ENCODE measurements at regions not wholly inside any gene's neighbourhood (a gene's known extent, or its start where the extent isn't known, plus 50 kb on each side); places are given as distances from the start of the nearest gene placed in this dataset.

DNA sequence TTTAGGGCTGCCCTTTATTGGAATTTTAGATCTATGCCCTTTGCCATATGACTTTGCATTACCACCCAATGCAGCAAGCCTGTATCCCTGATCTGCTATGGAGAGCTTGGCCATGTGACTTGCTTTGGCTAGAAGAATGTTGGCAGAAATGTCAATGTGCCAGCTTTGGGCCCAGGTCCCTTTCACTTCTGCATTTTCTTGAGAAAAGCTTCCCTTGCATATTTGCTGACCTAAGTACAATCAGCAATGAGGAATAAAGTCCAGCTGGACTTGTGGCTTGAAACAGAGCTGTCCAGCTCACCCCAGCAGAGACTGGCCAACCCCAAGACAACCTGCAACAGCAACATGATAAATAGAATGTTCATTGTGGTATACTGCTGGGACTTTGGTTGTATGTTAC lies 135.9 kb downstream of the PAH start:
- H3K4me3 Mint-ChIP-seq = no peak overlapping the region
- H3K9me3 Mint-ChIP-seq = no peaks in the 10 kb centered on the region
- no peaks in the 10 kb centered on the region for H3K27me3 Mint-ChIP-seq
- H3K27ac Mint-ChIP-seq = no peak overlapping the region
- no peaks in the 10 kb centered on the region for H3K4me1 Mint-ChIP-seq
- DNase-seq = no peak
- H3K36me3 Mint-ChIP-seq = no peaks in the 10 kb centered on the region

DNA sequence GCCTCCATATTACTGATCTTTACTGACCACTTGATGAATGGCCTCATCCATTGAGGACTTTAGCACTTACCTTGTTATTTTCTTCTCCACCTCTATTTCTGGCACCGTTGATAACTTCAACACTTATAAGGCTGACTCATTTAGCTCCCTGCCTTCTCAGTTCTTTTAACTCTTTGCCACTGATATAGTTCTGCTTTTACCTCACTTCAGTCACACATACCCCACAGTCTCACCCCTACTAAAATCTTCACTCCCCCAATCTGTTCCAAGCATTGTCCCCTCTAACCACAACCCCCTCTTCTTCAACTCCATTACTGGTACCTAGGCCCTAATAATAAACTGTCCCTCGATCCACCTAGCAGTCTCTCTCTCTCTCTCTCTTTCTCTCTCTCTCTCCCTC lies 141.0 kb downstream of the PAH start:
- H3K4me1 Mint-ChIP-seq = no peaks in the 10 kb centered on the region

DNA sequence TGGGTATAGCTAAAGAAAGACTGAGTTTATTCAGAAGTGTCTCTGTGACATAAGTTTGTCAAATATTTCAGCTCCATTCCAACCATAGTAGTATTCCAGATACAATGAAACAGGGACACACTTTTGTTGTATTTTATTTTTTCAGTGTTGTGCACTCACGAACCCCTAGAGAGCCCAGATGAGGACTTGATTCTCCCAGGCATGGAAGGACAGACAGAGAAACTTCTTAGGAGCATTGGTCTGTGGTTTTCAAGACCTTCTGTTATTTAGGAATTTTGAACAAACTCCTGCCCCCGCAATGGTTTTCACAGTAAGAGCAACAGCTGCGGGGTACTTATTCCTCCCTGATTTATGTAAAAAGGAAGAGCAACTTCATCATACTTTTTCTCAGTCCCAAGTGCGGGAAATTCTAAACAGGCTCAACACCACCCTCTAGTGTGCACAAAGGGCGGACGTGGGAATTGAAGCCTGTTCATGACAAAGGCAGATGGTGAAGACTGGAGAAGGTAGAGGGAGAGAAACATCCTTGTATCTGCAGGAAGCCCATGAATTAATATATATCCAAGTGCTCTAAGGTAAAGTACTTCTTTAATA lies 147.6 kb downstream of the PAH start:
- DNase-seq = peak; percentile 24
- Mint-ChIP-seq H3K36me3 (no peaks in the 10 kb centered on the region), H3K4me3 (no peak overlapping the region), H3K27ac (no peak overlapping the region), H3K4me1 (peaks cover 2% of the 10 kb centered on the region), H3K9me3 (no peaks in the 10 kb centered on the region), H3K27me3 (peaks cover 23% of the 10 kb centered on the region)

More for the DNA sequence above, 141.0 kb downstream of the PAH start:
- DNase-seq = no peak
- H3K27me3 Mint-ChIP-seq = peaks cover 9% of the 10 kb centered on the region
- no peaks in the 10 kb centered on the region for H3K9me3 Mint-ChIP-seq
- H3K27ac Mint-ChIP-seq = no peak overlapping the region
- H3K36me3 Mint-ChIP-seq = no peaks in the 10 kb centered on the region
- H3K4me3 Mint-ChIP-seq = no peak overlapping the region

DNA sequence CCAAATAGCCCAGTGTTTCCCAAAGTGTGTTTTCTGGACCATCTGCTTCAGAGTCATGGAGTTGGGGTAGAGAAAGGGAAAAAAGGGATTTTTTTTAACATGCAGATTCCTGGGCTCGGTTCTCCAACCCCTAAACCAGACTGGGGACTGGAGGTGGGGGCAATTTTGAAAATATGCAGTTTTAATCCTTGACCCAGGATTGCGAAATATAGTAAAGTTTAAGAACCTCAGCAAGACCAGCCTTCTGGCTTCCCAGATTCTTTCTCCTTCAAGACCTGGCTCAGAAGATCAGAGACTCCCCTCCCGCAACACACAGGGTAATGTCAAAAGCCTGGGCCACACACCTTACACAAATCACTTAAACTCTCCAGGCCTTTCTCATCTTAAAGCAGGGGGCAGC lies 150.1 kb downstream of the PAH start:
- no peak overlapping the region for H3K27ac Mint-ChIP-seq
- peaks cover 2% of the 10 kb centered on the region for H3K4me1 Mint-ChIP-seq
- peaks cover 18% of the 10 kb centered on the region for H3K27me3 Mint-ChIP-seq

DNA sequence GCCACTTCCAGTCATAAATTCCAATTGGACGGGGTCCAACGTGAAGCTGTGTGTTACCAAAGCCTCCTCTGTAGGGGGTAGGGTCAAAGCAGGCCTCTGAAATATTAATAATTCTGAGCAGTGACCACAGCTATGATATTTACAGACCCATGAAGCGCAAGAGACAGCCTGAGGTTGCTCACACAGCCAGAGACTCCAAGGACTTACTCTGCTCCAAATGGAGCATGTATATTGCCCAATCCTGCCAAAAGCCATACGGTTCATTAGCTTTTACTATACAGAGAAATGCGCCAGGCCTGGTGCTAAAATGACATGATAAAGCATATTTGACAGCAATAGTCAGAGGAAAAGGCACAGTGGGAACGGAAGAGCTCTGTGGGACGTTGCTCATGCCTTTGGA lies 151.3 kb downstream of the PAH start:
- Mint-ChIP-seq H3K27ac (no peak overlapping the region), H3K27me3 (peaks cover 13% of the 10 kb centered on the region), H3K36me3 (no peaks in the 10 kb centered on the region), H3K4me3 (no peak overlapping the region), H3K4me1 (peaks cover 2% of the 10 kb centered on the region), H3K9me3 (no peaks in the 10 kb centered on the region)
- no peak for DNase-seq

More for the DNA sequence above, 150.1 kb downstream of the PAH start:
- H3K9me3 Mint-ChIP-seq = no peaks in the 10 kb centered on the region
- no peaks in the 10 kb centered on the region for H3K36me3 Mint-ChIP-seq
- no peak overlapping the region for H3K4me3 Mint-ChIP-seq
- no peak for DNase-seq

DNA sequence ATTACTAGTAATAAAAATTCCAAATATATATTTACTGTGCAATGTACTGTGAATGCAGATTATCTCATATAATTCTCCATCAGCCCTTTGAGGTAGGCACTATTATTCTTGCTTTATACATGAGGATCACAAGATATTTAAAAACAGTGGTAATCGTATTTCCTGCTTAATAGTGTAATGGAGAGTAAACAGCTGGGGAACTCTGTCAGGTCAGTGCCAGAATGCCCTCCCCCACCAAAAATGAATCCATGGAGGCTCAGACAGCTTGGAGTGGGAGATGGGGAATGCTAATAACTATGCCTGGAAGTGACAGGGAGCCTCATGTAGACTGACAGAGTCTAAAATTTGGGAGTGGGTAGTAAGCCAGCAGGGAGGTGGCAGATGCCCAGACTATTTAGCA lies 153.6 kb downstream of the PAH start:
- Mint-ChIP-seq H3K4me3 (no peak overlapping the region), H3K4me1 (no peaks in the 10 kb centered on the region), H3K27ac (no peak overlapping the region), H3K36me3 (no peaks in the 10 kb centered on the region), H3K27me3 (peaks cover 2% of the 10 kb centered on the region), H3K9me3 (no peaks in the 10 kb centered on the region)
- DNase-seq = no peak

DNA sequence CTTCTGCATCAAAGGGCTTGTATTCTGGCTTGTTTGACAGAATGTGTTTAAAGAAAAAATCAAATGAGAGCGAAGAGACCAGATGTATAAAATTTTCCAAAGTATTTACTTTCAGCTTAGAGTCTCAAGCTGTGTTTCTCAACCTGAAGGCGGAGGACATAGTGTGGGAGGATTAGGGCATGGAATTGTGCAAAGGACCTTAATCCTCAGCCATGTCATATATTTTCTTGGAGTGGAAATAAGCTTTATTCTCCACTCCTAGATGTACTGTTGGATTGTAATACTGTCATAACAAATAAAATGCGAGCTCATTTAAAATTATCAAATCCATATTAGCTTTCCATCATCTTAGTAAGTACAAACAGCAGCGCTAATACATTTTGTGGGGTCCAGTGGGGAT lies 154.0 kb downstream of the PAH start:
- no peaks in the 10 kb centered on the region for H3K9me3 Mint-ChIP-seq
- no peaks in the 10 kb centered on the region for H3K36me3 Mint-ChIP-seq
- H3K27ac Mint-ChIP-seq = no peak overlapping the region
- H3K4me3 Mint-ChIP-seq = no peak overlapping the region
- H3K27me3 Mint-ChIP-seq = no peaks in the 10 kb centered on the region
- no peak for DNase-seq
- no peaks in the 10 kb centered on the region for H3K4me1 Mint-ChIP-seq

DNA sequence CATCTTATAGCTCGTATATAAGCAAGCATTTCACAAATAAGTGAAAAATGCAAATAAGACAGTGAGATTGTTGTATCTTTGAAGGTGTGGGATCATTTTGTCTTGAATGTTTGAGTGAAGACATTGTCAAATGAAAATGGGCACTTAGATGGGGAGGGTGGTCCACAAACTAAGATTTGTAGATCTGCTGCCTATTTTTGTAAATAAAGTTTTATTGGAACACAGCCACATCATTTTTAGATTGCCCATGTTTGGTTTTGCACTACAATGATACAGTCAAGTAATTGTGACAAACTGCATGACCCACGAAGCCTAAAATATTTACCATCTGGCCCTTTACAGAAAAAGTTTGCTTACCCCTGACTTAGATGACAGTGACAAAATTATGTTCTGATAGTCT lies 156.7 kb downstream of the PAH start:
- Mint-ChIP-seq H3K4me1 (no peaks in the 10 kb centered on the region), H3K27me3 (peaks cover 4% of the 10 kb centered on the region), H3K36me3 (no peaks in the 10 kb centered on the region), H3K9me3 (no peaks in the 10 kb centered on the region), H3K4me3 (no peak overlapping the region), H3K27ac (no peak overlapping the region)
- DNase-seq = no peak

DNA sequence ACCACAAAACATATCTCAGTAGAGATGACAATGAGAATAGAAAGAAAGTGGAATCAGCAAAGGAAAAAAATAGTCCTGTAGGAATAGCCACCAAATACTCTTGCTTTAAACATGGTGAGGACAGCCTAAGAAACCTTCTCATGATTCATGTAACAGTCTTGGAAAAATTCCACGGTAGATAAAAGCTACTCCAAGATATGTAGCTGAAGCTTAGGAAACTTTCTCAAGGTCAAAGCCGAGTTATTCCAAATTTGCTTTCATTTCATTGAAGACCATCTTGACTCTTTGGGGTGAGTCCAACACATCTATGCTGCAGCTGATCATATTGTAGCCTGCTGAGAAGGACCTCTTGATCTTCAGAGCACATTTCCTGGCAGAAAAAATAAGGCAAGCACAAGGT lies 157.6 kb downstream of the PAH start:
- H3K27me3 Mint-ChIP-seq = peaks cover 4% of the 10 kb centered on the region
- no peaks in the 10 kb centered on the region for H3K36me3 Mint-ChIP-seq
- H3K4me1 Mint-ChIP-seq = no peaks in the 10 kb centered on the region
- H3K27ac Mint-ChIP-seq = no peak overlapping the region
- DNase-seq = no peak
- H3K9me3 Mint-ChIP-seq = no peaks in the 10 kb centered on the region
- no peak overlapping the region for H3K4me3 Mint-ChIP-seq

DNA sequence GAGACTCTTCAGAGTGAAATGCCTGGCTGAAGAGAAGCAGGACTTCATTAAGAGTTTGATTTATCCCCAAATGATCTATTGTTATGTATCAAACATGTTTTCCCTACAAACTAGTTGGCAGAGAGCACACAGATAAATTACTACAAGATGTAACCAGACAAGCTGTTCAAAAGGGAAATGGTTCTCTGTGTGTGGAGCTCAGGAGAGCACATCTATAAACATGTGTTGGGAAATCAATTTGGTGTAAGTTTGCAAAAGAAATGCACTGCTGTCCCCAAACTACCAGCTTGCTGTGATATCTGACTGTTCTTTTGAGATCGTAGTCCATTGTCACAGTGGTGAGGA lies 159.2 kb downstream of the PAH start:
- DNase-seq = no peak

DNA sequence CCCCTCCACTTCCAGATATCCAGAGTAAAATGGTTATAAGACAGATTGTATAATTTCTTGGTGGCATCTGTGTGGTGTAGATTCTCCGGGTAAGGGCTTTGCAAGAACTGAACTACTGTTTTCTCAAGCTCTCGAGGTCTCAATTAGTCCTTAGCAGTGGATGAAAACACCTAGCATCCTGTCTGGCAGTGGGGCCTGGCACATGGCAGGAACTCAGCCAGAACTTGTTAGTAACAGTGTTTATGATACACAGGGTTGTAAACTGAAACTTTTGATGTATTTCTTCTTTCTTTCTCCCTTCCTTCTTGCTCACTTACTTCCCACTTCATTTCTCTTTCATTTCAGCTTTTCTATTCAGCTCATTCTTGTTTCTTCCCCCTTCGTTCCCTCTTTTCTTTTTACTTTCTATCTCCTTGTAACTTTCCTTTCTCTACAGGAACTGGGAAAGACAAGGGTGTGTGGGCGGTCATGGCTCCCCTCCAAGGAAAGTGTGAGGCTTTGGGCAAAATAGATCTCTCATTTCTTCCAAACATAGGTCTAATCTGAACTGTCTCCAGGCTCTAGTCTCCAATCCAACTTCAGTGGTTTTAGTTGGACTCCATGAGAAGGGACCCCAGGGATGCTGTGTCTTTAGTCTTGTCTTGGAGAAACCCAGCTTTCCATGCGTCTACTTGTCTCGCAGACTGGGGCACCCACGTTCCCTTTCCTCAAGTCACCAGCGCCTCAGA lies 159.7 kb downstream of the PAH start:
- Mint-ChIP-seq H3K4me3 (no peak overlapping the region), H3K36me3 (no peaks in the 10 kb centered on the region), H3K27me3 (peaks cover 6% of the 10 kb centered on the region), H3K4me1 (no peaks in the 10 kb centered on the region), H3K27ac (no peak overlapping the region), H3K9me3 (no peaks in the 10 kb centered on the region)
- no peak for DNase-seq

More for the DNA sequence above, 159.2 kb downstream of the PAH start:
- Mint-ChIP-seq H3K27ac (no peak overlapping the region), H3K4me3 (no peak overlapping the region), H3K9me3 (no peaks in the 10 kb centered on the region), H3K4me1 (no peaks in the 10 kb centered on the region), H3K36me3 (no peaks in the 10 kb centered on the region), H3K27me3 (peaks cover 4% of the 10 kb centered on the region)

DNA sequence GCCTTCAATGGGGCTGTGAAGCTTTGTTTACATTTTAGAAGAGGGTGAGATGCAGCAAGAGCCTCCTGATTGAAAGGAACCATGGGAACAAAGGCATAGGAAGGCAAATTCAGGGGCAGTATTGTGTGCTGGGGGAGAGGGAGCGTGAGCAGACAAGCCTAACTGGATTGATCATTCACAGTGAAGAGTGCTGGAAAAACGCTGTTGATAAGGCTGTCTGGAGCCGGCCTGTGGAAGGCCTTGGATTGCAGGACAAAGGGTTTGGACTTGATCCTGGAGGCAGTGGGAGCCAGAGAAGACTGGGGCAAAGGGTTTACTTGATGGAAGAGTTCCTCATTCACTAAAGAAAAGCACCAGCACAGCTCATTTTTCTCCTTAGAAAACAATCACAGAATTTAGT lies 160.5 kb downstream of the PAH start:
- no peak for DNase-seq
- H3K9me3 Mint-ChIP-seq = no peaks in the 10 kb centered on the region
- H3K27ac Mint-ChIP-seq = no peak overlapping the region
- H3K4me3 Mint-ChIP-seq = no peak overlapping the region
- no peaks in the 10 kb centered on the region for H3K36me3 Mint-ChIP-seq
- H3K27me3 Mint-ChIP-seq = peaks cover 8% of the 10 kb centered on the region
- H3K4me1 Mint-ChIP-seq = no peaks in the 10 kb centered on the region

DNA sequence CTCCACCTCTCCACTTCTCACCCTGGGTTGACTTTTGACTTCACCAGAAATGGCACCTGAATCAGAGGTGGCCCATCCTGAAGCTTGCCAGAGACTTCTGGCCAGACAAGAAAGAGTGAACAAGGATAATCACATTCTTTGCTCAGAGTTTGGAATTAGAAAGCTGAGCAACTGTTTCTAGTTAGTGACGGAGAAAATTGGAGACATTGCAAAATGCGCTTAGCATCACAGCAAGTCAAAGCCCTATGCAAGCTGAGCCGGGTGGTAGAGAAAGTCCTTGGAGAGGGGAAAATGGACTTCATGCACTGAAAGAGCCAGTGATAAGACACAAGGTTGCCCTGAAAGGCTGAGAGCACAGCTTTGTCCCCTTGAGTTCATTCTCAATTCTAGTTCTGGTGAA lies 161.8 kb downstream of the PAH start:
- Mint-ChIP-seq H3K4me3 (no peak overlapping the region), H3K27ac (no peak overlapping the region), H3K36me3 (no peaks in the 10 kb centered on the region), H3K9me3 (no peaks in the 10 kb centered on the region), H3K4me1 (no peaks in the 10 kb centered on the region), H3K27me3 (peaks cover 8% of the 10 kb centered on the region)
- DNase-seq = no peak

DNA sequence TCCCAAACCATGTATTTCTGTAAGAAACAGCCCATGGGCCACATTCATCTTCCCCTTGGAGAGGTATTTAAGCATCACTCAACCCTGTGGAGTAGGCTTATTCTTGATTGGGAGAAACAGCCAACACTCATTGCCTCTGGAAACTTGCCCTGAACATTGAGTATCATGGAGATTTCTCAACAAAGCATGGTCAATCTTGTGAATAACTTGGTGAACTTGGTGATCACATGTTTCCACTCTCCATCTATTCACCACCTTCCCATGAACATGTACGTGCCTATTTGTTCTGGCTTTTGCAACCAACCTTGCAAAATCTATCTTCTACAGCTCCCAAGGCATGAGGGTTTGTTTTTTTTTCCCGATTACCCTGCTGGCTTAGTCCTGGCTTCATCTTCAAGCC lies 163.2 kb downstream of the PAH start:
- Mint-ChIP-seq H3K4me3 (no peak overlapping the region), H3K9me3 (no peaks in the 10 kb centered on the region), H3K36me3 (no peaks in the 10 kb centered on the region), H3K27ac (no peak overlapping the region), H3K27me3 (peaks cover 8% of the 10 kb centered on the region), H3K4me1 (no peaks in the 10 kb centered on the region)
- no peak for DNase-seq

DNA sequence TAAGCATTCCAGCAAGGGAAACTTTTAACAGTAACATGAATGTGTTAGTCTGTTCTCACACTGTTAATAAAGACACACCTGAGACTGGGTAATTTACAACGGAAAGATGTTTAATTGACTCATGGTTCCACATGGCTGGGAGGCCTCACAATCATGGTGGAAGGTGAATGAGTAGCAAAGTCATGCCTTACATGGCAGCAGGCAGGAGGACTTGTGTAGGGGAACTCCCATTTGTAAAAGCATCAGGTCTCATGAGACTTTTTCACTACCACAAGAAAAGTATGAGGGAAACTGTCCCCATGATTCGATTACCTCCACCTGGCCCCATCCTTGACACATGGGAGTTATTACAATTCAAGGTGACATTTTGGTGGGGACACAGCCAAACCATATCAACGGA lies 168.3 kb downstream of the PAH start:
- Mint-ChIP-seq H3K4me1 (no peaks in the 10 kb centered on the region), H3K36me3 (no peaks in the 10 kb centered on the region), H3K4me3 (no peak overlapping the region), H3K27me3 (peaks cover 4% of the 10 kb centered on the region), H3K27ac (no peak overlapping the region), H3K9me3 (no peaks in the 10 kb centered on the region)
- no peak for DNase-seq

DNA sequence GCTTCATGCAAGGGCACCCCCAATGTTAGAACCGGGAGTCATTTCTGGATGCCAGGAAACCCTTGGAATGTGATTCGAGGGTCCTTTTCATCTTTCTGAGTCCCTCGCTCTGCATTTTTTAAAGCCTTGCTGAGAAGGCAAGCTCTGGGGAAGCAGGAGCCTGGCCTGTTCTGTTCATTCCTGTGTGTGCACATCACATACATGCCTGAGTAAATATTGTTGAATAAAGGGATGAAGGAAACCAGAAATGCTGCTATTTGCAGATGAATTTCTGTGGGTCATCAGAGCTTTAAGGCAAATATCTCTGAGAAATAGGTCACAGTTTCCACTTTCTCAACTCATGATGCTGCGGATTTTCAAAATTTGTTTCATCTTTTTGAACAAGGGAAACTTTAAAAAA lies 170.1 kb downstream of the PAH start:
- Mint-ChIP-seq H3K4me3 (no peak overlapping the region), H3K27ac (no peak overlapping the region), H3K27me3 (no peaks in the 10 kb centered on the region), H3K36me3 (no peaks in the 10 kb centered on the region), H3K9me3 (no peaks in the 10 kb centered on the region), H3K4me1 (no peaks in the 10 kb centered on the region)
- DNase-seq = no peak

All from activated naive CD8-positive, alpha-beta T cell treated with anti-CD3 and anti-CD28 coated beads for 36 hours (primary cell).